A549 (cell line): ENCODE measurements at regions not wholly inside any gene's neighbourhood (a gene's known extent, or its start where the extent isn't known, plus 50 kb on each side); places are given as distances from the start of the nearest gene placed in this dataset.

Experiments used
- ATAC-seq, 2 experiments: fragments of 200-7000 bp in 1 of 2; fragments of >200 bp in 1 of 2; cut with Nextera tagmentation in 1 of 2; cut with Tn5 transposase in 1 of 2; 3 replicates each; pipeline versions ENCODE4 v1.8.0 to v1.9.1; 2018 to 2020; ENCODE audit warnings: mild to moderate bottlenecking in 1 of 2, moderate library complexity in 1 of 2
- CTCF ChIA-PET: fragments of 300-600 bp; sonication (Branson Sonifier 250); formaldehyde crosslinking; extraction: SDS; loops from one replicate; lab custom pipeline; 2021; ENCODE audit warnings: antibody characterized with exemption, inconsistent platforms; lab: Yijun Ruan, JAX
- POLR2A ChIA-PET: fragments of 350-600 bp; formaldehyde crosslinking; extraction: SDS; loops from one replicate; lab custom pipeline; 2021; ENCODE audit warnings: antibody characterized with exemption, inconsistent platforms; lab: Yijun Ruan, JAX
- DNase-seq, 2 experiments: peaks; one replicate each; pipeline versions ENCODE4 v3.0.0 to v3.0.0-alpha.2; 2011 to 2016; ENCODE audit warnings: low read depth in 1 of 2, low spot score in 1 of 2
- FAIRE-seq: peaks from 2 replicates; lab custom pipeline; 2011; peaks lifted over from hg19 to GRCh38; lab: Jason Lieb, UNC
- H3K27ac ChIP-seq, 2 experiments: fragments of >200 bp; sonication (Bioruptor Twin); formaldehyde crosslinking; 3 replicates each; pipeline ENCODE4 v1.5.1; 2016 to 2017
- H3K4me1 ChIP-seq: fragments of >200 bp; sonication (Bioruptor Twin); formaldehyde crosslinking; 3 replicates; pipeline ENCODE4 v1.6.1; 2016
- H3K4me2 ChIP-seq: fragments of >200 bp; sonication (Bioruptor Twin); formaldehyde crosslinking; 3 replicates; pipeline ENCODE4 v1.6.1; 2016
- H3K4me3 ChIP-seq: fragments of >200 bp; sonication (Bioruptor Twin); formaldehyde crosslinking; 3 replicates; pipeline ENCODE4 v1.5.1; 2016
- H3K9me3 ChIP-seq: fragments of >200 bp; sonication (Bioruptor Twin); formaldehyde crosslinking; 3 replicates; pipeline ENCODE4 v1.6.1; 2016
- CBX8 ChIP-seq: fragments of 200-600 bp; sonication (generic); IDR thresholded peaks from 2 replicates; pipeline ENCODE4 v1.6.1; 2016
- CEBPB ChIP-seq, 2 experiments: fragments of >200 bp in 1 of 2; sonication (Bioruptor Twin) in 1 of 2; formaldehyde crosslinking in 1 of 2; IDR thresholded peaks; 2 replicates each; pipeline ENCODE4 v1.6.1; 2012 to 2016
- EHF ChIP-seq: fragments of 250-450 bp; sonication (Bioruptor Pico); IDR thresholded peaks from 2 replicates; pipeline ENCODE4 v1.5.0; 2020; ENCODE audit warnings: mild to moderate bottlenecking
- GATA3 ChIP-seq: IDR thresholded peaks from 2 replicates; pipeline ENCODE4 v1.6.1; 2012; ENCODE audit warnings: borderline replicate concordance
- HEYL ChIP-seq: fragments of 250-450 bp; sonication (Bioruptor Pico); IDR thresholded peaks from 2 replicates; pipeline ENCODE4 v1.8.0; 2021; ENCODE audit warnings: mild to moderate bottlenecking, moderate library complexity
- HOXA7 ChIP-seq: fragments of 250-450 bp; sonication (Bioruptor Pico); IDR thresholded peaks from 2 replicates; pipeline ENCODE4 v1.5.0; 2020; ENCODE audit warnings: mild to moderate bottlenecking, moderate library complexity
- HOXB13 ChIP-seq: fragments of 250-450 bp; sonication (Bioruptor Pico); IDR thresholded peaks from 2 replicates; pipeline ENCODE4 v1.5.0; 2020; ENCODE audit warnings: low read depth, mild to moderate bottlenecking, moderate library complexity
- NR3C1 ChIP-seq: fragments of >200 bp; sonication (Bioruptor Twin); formaldehyde crosslinking; IDR thresholded peaks from 3 replicates; pipeline ENCODE4 v1.6.1; 2017
- SMC3 ChIP-seq: fragments of >200 bp; sonication (Bioruptor Twin); formaldehyde crosslinking; IDR thresholded peaks from 3 replicates; pipeline ENCODE4 v1.6.1; 2018; ENCODE audit warnings: inconsistent platforms
- SREBF2 ChIP-seq: fragments of 450-650 bp; IDR thresholded peaks from 2 replicates; pipeline ENCODE4 v1.6.1; 2014; ENCODE audit warnings: mild to moderate bottlenecking, moderate library complexity
- TP53 ChIP-seq: fragments of 250-450 bp; sonication (Bioruptor Pico); IDR thresholded peaks from 2 replicates; pipeline ENCODE4 v1.5.0; 2021; ENCODE audit warnings: mild to moderate bottlenecking, moderate library complexity
- ZC3H11A ChIP-seq: fragments of 450-650 bp; IDR thresholded peaks from 2 replicates; pipeline ENCODE4 v1.6.1; 2014; ENCODE audit warnings: antibody characterized with exemption, mild to moderate bottlenecking
- ZFP36 ChIP-seq: fragments of 450-650 bp; IDR thresholded peaks from 2 replicates; pipeline ENCODE4 v1.6.1; 2014; ENCODE audit warnings: borderline replicate concordance; ENCODE audit not compliant: partially characterized antibody
- ZNF302 ChIP-seq: fragments of 250-450 bp; sonication (Bioruptor Pico); IDR thresholded peaks from 2 replicates; pipeline ENCODE4 v1.9.0; 2021; ENCODE audit warnings: inconsistent platforms, mild to moderate bottlenecking, moderate library complexity
- ZSCAN20 ChIP-seq: fragments of 250-450 bp; sonication (Bioruptor Pico); IDR thresholded peaks from 2 replicates; pipeline ENCODE4 v1.8.0; 2022; ENCODE audit warnings: mild to moderate bottlenecking, moderate library complexity
- WGBS: methylation state at CpG from one replicate; pipeline ENCODE4 v1.1.6; 2017; ENCODE audit errors: missing lambda C conversion rate; 5-methylcytosine and 5-hydroxymethylcytosine counted together
- TF ChIP-seq, protein P1 (sequence below): fragments of 200-600 bp; sonication (generic); IDR thresholded peaks from 2 replicates; pipeline ENCODE4 v1.6.1; 2016; ENCODE audit warnings: antibody characterized with exemption, mild to moderate bottlenecking, moderate library complexity
- TF ChIP-seq, protein P2 (sequence below): fragments of 250-450 bp; sonication (Bioruptor Pico); IDR thresholded peaks from 2 replicates; pipeline ENCODE4 v1.5.0; 2020; ENCODE audit warnings: low read depth, mild to moderate bottlenecking, moderate library complexity

DNA sequence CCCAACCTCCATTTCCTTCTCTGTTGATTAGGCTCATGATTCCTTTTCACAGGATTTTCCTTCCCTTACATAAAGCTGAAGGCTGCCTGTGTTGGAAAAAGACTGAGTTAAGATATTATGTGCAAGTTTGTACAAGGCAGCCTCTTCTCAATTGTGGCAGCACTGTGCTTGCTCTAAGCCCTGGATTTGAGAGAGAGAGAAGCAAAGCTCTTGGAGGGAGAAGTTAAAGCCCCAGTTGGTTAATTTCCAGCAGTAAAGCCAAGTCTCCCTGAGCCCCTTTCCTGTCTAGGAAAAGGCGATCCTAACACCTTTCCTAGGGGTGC lies 128.3 kb upstream of the SESN3 start:
- H3K4me3 ChIP-seq: no peak overlapping the region
- H3K27ac ChIP-seq: no peak overlapping the region
- no peak for TF ChIP-seq NR3C1
- TF ChIP-seq SMC3: no peak
- TF ChIP-seq CBX8: no peak
- TF ChIP-seq HOXA7: no peak
- no peak for TF ChIP-seq TP53 (CRISPR knock-in tag)
- no peak for TF ChIP-seq ZSCAN20 (CRISPR knock-in tag)
- no peak for TF ChIP-seq ZNF302 (CRISPR knock-in tag)
- CTCF ChIA-PET: interaction anchor here (1.5 to 1.8 kb wide), 2 partner anchors 76 to 346 kb away, joined by 4 to 5 read pairs; no protein-coding TSS in a partner anchor
- H3K4me1 ChIP-seq: peaks cover 21% of the 10 kb centered on the region
- FAIRE-seq (no peak), ATAC-seq (no peak), DNase-seq (no peak)
- WGBS: 100% methylated on average over 1 of the region's 1 CpG
- H3K4me2 ChIP-seq: no peak overlapping the region
- POLR2A ChIA-PET: no interaction called here
- peaks cover 3% of the 10 kb centered on the region; the same call in 1 of the 3 replicates for H3K9me3 ChIP-seq

- Histone ChIP-seq H3K4me1 (peaks cover 16% of the 10 kb centered on the region), H3K27ac (no peak overlapping the region), H3K4me2 (no peak overlapping the region), H3K4me3 (no peak overlapping the region), H3K9me3 (peaks cover 3% of the 10 kb centered on the region; the same call in 1 of the 3 replicates)
- CTCF ChIA-PET: interaction anchor here (1.5 to 1.8 kb wide), 2 partner anchors 75 to 347 kb away, joined by 4 to 5 read pairs; no protein-coding TSS in a partner anchor
- TF ChIP-seq EHF (CRISPR knock-in tag): no peak
- TF ChIP-seq ZFP36: peak; percentile 41
- no peak for FAIRE-seq
- POLR2A ChIA-PET: no interaction called here
- WGBS: 52% methylated on average over 5 of the region's 5 CpGs
- DNase-seq: peak in 1 of 2 experiments; percentile 1
- ATAC-seq: no peak
These were observed 127.7 kb upstream of the SESN3 start for GRCh38 chr11:95358511-95359340.

DNA sequence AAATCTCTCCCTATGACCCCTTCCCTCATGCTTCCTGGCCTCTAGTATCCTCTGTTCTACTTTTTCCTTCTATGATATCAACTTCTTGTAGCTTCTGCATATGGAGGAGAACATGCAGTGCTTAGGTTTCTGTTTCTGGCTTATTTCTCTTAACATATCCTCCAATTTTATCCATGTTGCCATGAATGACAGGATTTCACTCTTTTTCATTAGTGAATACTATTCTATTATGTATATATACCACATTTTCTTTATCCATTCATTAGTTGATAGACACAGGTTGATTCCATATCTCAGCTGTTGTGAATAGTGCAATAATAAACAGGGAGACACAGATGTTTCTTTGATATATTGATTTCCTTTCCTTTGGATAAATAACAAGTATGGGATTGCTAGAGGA lies 123.3 kb upstream of the SESN3 start:
- TF ChIP-seq HOXA7 (no peak), SMC3 (no peak), GATA3 (no peak), HEYL (CRISPR knock-in tag) (no peak), ZNF302 (CRISPR knock-in tag) (no peak), CEBPB (IDR thresholded peaks at IDR 0.05) (no peak), ZC3H11A (no peak), SREBF2 (no peak), HOXB13 (CRISPR knock-in tag) (no peak)
- TF ChIP-seq, protein P1, sequence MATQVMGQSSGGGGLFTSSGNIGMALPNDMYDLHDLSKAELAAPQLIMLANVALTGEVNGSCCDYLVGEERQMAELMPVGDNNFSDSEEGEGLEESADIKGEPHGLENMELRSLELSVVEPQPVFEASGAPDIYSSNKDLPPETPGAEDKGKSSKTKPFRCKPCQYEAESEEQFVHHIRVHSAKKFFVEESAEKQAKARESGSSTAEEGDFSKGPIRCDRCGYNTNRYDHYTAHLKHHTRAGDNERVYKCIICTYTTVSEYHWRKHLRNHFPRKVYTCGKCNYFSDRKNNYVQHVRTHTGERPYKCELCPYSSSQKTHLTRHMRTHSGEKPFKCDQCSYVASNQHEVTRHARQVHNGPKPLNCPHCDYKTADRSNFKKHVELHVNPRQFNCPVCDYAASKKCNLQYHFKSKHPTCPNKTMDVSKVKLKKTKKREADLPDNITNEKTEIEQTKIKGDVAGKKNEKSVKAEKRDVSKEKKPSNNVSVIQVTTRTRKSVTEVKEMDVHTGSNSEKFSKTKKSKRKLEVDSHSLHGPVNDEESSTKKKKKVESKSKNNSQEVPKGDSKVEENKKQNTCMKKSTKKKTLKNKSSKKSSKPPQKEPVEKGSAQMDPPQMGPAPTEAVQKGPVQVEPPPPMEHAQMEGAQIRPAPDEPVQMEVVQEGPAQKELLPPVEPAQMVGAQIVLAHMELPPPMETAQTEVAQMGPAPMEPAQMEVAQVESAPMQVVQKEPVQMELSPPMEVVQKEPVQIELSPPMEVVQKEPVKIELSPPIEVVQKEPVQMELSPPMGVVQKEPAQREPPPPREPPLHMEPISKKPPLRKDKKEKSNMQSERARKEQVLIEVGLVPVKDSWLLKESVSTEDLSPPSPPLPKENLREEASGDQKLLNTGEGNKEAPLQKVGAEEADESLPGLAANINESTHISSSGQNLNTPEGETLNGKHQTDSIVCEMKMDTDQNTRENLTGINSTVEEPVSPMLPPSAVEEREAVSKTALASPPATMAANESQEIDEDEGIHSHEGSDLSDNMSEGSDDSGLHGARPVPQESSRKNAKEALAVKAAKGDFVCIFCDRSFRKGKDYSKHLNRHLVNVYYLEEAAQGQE: no peak
- TF ChIP-seq, protein P2, sequence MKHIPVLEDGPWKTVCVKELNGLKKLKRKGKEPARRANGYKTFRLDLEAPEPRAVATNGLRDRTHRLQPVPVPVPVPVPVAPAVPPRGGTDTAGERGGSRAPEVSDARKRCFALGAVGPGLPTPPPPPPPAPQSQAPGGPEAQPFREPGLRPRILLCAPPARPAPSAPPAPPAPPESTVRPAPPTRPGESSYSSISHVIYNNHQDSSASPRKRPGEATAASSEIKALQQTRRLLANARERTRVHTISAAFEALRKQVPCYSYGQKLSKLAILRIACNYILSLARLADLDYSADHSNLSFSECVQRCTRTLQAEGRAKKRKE (CRISPR knock-in tag): no peak
- TF ChIP-seq, all 56 proteins: peak for 0
- POLR2A ChIA-PET: no interaction called here

More for the DNA sequence above, 123.3 kb upstream of the SESN3 start:
- Histone ChIP-seq H3K9me3 (no peaks in the 10 kb centered on the region), H3K4me3 (no peak overlapping the region), H3K4me2 (no peak overlapping the region), H3K4me1 (peaks cover 6% of the 10 kb centered on the region; the same call in 2 of the 3 replicates), H3K27ac (no peak overlapping the region)
- FAIRE-seq: no peak
- ATAC-seq: no peak
- no peak for DNase-seq
- CTCF ChIA-PET: no interaction called here
